HepG2 (cell line): ENCODE measurements at regions not wholly inside any gene's neighbourhood (a gene's known extent, or its start where the extent isn't known, plus 50 kb on each side); places are given as distances from the start of the nearest gene placed in this dataset.

Experiments
- BCL6 ChIP-seq: IDR thresholded peaks from 2 replicates; pipeline ENCODE4 v1.6.1; 2016; ENCODE audit warnings: missing genetic modification reagents, missing compliant biosample characterization
- GATAD2A ChIP-seq: IDR thresholded peaks from 2 replicates; pipeline ENCODE4 v1.6.1; 2016
- HDAC2 ChIP-seq: sonication (generic); formaldehyde crosslinking; IDR thresholded peaks from 2 replicates; pipeline ENCODE4 v1.4.0; 2020; ENCODE audit warnings: missing genetic modification reagents
- HNF4G ChIP-seq, 2 experiments: sonication (generic) in 1 of 2; formaldehyde crosslinking in 1 of 2; IDR thresholded peaks; 2 replicates each; pipeline versions ENCODE4 v1.4.0 to v1.6.1; 2011 to 2020; ENCODE audit warnings: borderline replicate concordance in 2 of 2, low read depth in 2 of 2, mild to moderate bottlenecking in 2 of 2, low read length in 1 of 2, missing genetic modification reagents in 1 of 2, moderate library complexity in 1 of 2
- IRF9 ChIP-seq: sonication (generic); formaldehyde crosslinking; IDR thresholded peaks from 2 replicates; pipeline ENCODE4 v1.8.0; 2022; ENCODE audit warnings: missing genetic modification reagents, mild to moderate bottlenecking, borderline replicate concordance
- PHB2 ChIP-seq: fragments of 450-650 bp; IDR thresholded peaks from 2 replicates; pipeline ENCODE4 v1.6.1; 2018; ENCODE audit not compliant: partially characterized antibody
- SALL1 ChIP-seq: sonication (generic); formaldehyde crosslinking; IDR thresholded peaks from 2 replicates; pipeline ENCODE4 v1.8.0; 2022; ENCODE audit warnings: mild to moderate bottlenecking, missing genetic modification reagents
- YEATS4 ChIP-seq: sonication (generic); formaldehyde crosslinking; IDR thresholded peaks from 2 replicates; pipeline ENCODE4 v1.4.0; 2020; ENCODE audit warnings: missing genetic modification reagents, borderline replicate concordance
- YY1 ChIP-seq: IDR thresholded peaks from 2 replicates; pipeline ENCODE4 v1.6.1; 2011; ENCODE audit warnings: low read length, low read depth, moderate library complexity, mild to moderate bottlenecking; ENCODE audit not compliant: insufficient read depth, insufficient replicate concordance
- ZBTB34 ChIP-seq: sonication (generic); formaldehyde crosslinking; IDR thresholded peaks from 2 replicates; pipeline ENCODE4 v1.8.0; 2022; ENCODE audit warnings: mild to moderate bottlenecking, missing genetic modification reagents
- ZBTB37 ChIP-seq: sonication (generic); formaldehyde crosslinking; IDR thresholded peaks from 2 replicates; pipeline ENCODE4 v1.4.0; 2020; ENCODE audit warnings: mild to moderate bottlenecking, missing genetic modification reagents
- ZFP91 ChIP-seq: sonication (generic); formaldehyde crosslinking; IDR thresholded peaks from 2 replicates; pipeline ENCODE4 v1.9.0; 2022; ENCODE audit warnings: missing genetic modification reagents, mild to moderate bottlenecking, borderline replicate concordance
- ZNF281 ChIP-seq: sonication (generic); formaldehyde crosslinking; IDR thresholded peaks from 2 replicates; pipeline ENCODE4 v1.4.0; 2020; ENCODE audit warnings: missing genetic modification reagents, borderline replicate concordance
- ZNF605 ChIP-seq: sonication (generic); formaldehyde crosslinking; IDR thresholded peaks from 2 replicates; pipeline ENCODE4 v1.8.0; 2022; ENCODE audit warnings: mild to moderate bottlenecking, missing genetic modification reagents
- ZNF687 ChIP-seq: sonication (generic); formaldehyde crosslinking; IDR thresholded peaks from 2 replicates; pipeline ENCODE4 v1.5.1; 2020; ENCODE audit warnings: mild to moderate bottlenecking, missing genetic modification reagents, moderate library complexity
- ZSCAN9 ChIP-seq: IDR thresholded peaks from 2 replicates; pipeline ENCODE4 v1.6.1; 2016; ENCODE audit warnings: borderline replicate concordance

GRCh38 chr3:188000361-188000861 is 153.5 kb upstream of the LPP start (continued):
- 0 out of 2 replicates have a peak, but pooled peaks have one; percentile 33 for TF ChIP-seq ZFP91 (CRISPR knock-in tag)
- no peak for TF ChIP-seq ZSCAN9
- no peak for TF ChIP-seq ZNF281 (CRISPR knock-in tag)
- no peak for TF ChIP-seq ZNF605
- 0 out of 2 replicates have a peak, but pooled peaks have one; percentile 21 for TF ChIP-seq IRF9
- TF ChIP-seq BCL6, result peak; percentile 65
- no peak for TF ChIP-seq YY1
- TF ChIP-seq ZBTB34 (CRISPR knock-in tag), result peak; percentile 81; the same call in 1 of the 2 replicates
- peak; percentile 18; the same call in 1 of the 2 replicates for TF ChIP-seq GATAD2A (CRISPR knock-in tag)
- peak; percentile 19 for TF ChIP-seq HDAC2 (CRISPR knock-in tag)
- TF ChIP-seq HNF4G (IDR thresholded peaks at IDR 0.05; ENCODE audit: borderline replicate concordance, low read depth, low read length), result 0 out of 2 replicates have a peak, but pooled peaks have one; percentile 33
- no peak for TF ChIP-seq HNF4G (CRISPR knock-in tag; IDR thresholded peaks at IDR 0.05; ENCODE audit: borderline replicate concordance, low read depth)
- peak; percentile 57; the same call in 1 of the 2 replicates for TF ChIP-seq SALL1 (CRISPR knock-in tag)
- peak; percentile 81 for TF ChIP-seq ZNF687 (CRISPR knock-in tag)
- TF ChIP-seq YEATS4 (CRISPR knock-in tag), result peak; percentile 27; the same call in 1 of the 2 replicates
- peak; percentile 93 for TF ChIP-seq ZBTB37
- no peak for TF ChIP-seq PHB2
